ENCODE measurements at regions not wholly inside any gene's neighbourhood (a gene's known extent, or its start where the extent isn't known, plus 50 kb on each side); places are given as distances from the start of the nearest gene placed in this dataset.

- TF ChIP-seq CTCF (IDR thresholded peaks at IDR 0.05; ENCODE audit: low read depth, low read length), result no peak
- H3K4me3 ChIP-seq (ENCODE audit: low read depth, low read length), result no peak overlapping the region
Measured at GRCh38 chr9:84103651-84104377, 123.2 kb downstream of the RMI1 start.

- no peak for TF ChIP-seq CTCF (IDR thresholded peaks at IDR 0.05; ENCODE audit: low read depth, low read length)
- no peak overlapping the region for H3K4me3 ChIP-seq (ENCODE audit: low read depth, low read length)
Measured at GRCh38 chr9:84107081-84107480, 126.5 kb downstream of the RMI1 start.

- H3K4me3 ChIP-seq (ENCODE audit: low read depth, low read length), result no peak overlapping the region
- no peak for TF ChIP-seq CTCF (IDR thresholded peaks at IDR 0.05; ENCODE audit: low read depth, low read length)
Measured at GRCh38 chr9:84107995-84108394, 127.4 kb downstream of the RMI1 start.

- H3K4me3 ChIP-seq (ENCODE audit: low read depth, low read length), result no peak overlapping the region
- TF ChIP-seq CTCF (IDR thresholded peaks at IDR 0.05; ENCODE audit: low read depth, low read length), result no peak
Measured at GRCh38 chr9:84111726-84112125, 131.1 kb downstream of the RMI1 start.

GRCh38 chr9:84121991-84122523 lies 141.5 kb downstream of the RMI1 start:
- H3K4me3 ChIP-seq (ENCODE audit: low read depth, low read length), result no peak overlapping the region
- no peak for TF ChIP-seq CTCF (IDR thresholded peaks at IDR 0.05; ENCODE audit: low read depth, low read length)

GRCh38 chr9:84122572-84122971 lies 142.0 kb downstream of the RMI1 start:
- TF ChIP-seq CTCF (IDR thresholded peaks at IDR 0.05; ENCODE audit: low read depth, low read length), result no peak
- H3K4me3 ChIP-seq (ENCODE audit: low read depth, low read length), result no peak overlapping the region

GRCh38 chr9:84123648-84124406 lies 143.2 kb downstream of the RMI1 start:
- no peak for TF ChIP-seq CTCF (IDR thresholded peaks at IDR 0.05; ENCODE audit: low read depth, low read length)
- no peak overlapping the region for H3K4me3 ChIP-seq (ENCODE audit: low read depth, low read length)

Data from WI38 (cell line).